H1 (cell line): ENCODE measurements at regions not wholly inside any gene's neighbourhood (a gene's known extent, or its start where the extent isn't known, plus 50 kb on each side); places are given as distances from the start of the nearest gene placed in this dataset.

ENCODE experiments used
- CTCF ChIA-PET: fragments of 300-600 bp; sonication (Branson Sonifier 250); formaldehyde crosslinking; loops from one replicate; lab custom pipeline; 2021; ENCODE audit not compliant: partially characterized antibody; lab: Charles Lee
- POLR2A ChIA-PET: fragments of 300-600 bp; sonication (Branson Sonifier 250); formaldehyde crosslinking; loops from one replicate; lab custom pipeline; 2021; ENCODE audit warnings: inconsistent platforms; ENCODE audit not compliant: partially characterized antibody; lab: Charles Lee
- DNase-seq, 2 experiments: peaks; one replicate each; pipeline versions ENCODE4 v3.0.0 to v3.0.0-alpha.2; 2010 to 2022; ENCODE audit warnings: low spot score in 2 of 2, low read depth in 1 of 2, mixed read lengths in 1 of 2
- FAIRE-seq: peaks from 2 replicates; lab custom pipeline; 2011; peaks lifted over from hg19 to GRCh38; lab: Jason Lieb, UNC
- H2AFZ ChIP-seq: 2 replicates; pipeline ENCODE4 v1.8.1; 2012; ENCODE audit warnings: low read length, inconsistent platforms
- H2AK5ac ChIP-seq: 2 replicates; pipeline ENCODE4 v1.6.1; 2013; ENCODE audit warnings: low read depth, low read length
- H2BK120ac ChIP-seq: replicated peaks from 2 replicates; pipeline ENCODE3; 2013; ENCODE audit warnings: low read depth, low read length, inconsistent platforms
- H2BK12ac ChIP-seq: 2 replicates; pipeline ENCODE4 v1.6.1; 2013; ENCODE audit warnings: low read depth, low read length
- H2BK15ac ChIP-seq: 2 replicates; pipeline ENCODE4 v1.6.1; 2013; ENCODE audit warnings: low read length
- H2BK20ac ChIP-seq: 2 replicates; pipeline ENCODE4 v1.6.1; 2013; ENCODE audit warnings: low read length
- H2BK5ac ChIP-seq: 2 replicates; pipeline ENCODE4 v1.6.1; 2013; ENCODE audit warnings: low read depth, low read length
- H3K14ac ChIP-seq: 2 replicates; pipeline ENCODE4 v1.6.1; 2013; ENCODE audit warnings: inconsistent platforms; ENCODE audit not compliant: insufficient read length
- H3K18ac ChIP-seq: 2 replicates; pipeline ENCODE4 v1.6.1; 2013; ENCODE audit warnings: low read length; ENCODE audit errors: extremely low read depth
- H3K23ac ChIP-seq: 2 replicates; pipeline ENCODE4 v1.6.1; 2013; ENCODE audit warnings: inconsistent platforms; ENCODE audit not compliant: insufficient read length
- H3K23me2 ChIP-seq: 2 replicates; pipeline ENCODE4 v1.6.1; 2013; ENCODE audit warnings: low read depth, low read length
- H3K27ac ChIP-seq: 2 replicates; pipeline ENCODE4 v1.6.1; 2011; ENCODE audit warnings: low read depth, low read length, inconsistent platforms
- H3K27me3 ChIP-seq, 4 experiments: replicated peaks in 1 of 4; 1 replicate in 1 of 4; 2 replicates in 3 of 4; pipeline versions ENCODE4 v1.6.1 to v1.8.1; 2011 to 2013; ENCODE audit warnings: low read length in 3 of 4, mild to moderate bottlenecking in 3 of 4, inconsistent platforms in 2 of 4, mixed read lengths in 2 of 4, moderate library complexity in 1 of 4; ENCODE audit not compliant: control insufficient read depth in 3 of 4, insufficient read depth in 3 of 4; ENCODE audit errors: extremely low read depth in 1 of 4
- H3K36me3 ChIP-seq, 4 experiments: 2 replicates each; pipeline versions ENCODE4 v1.6.1 to v1.8.1; 2011 to 2013; ENCODE audit warnings: mild to moderate bottlenecking in 4 of 4, low read length in 3 of 4, moderate library complexity in 2 of 4, control low read depth in 1 of 4, inconsistent platforms in 1 of 4; ENCODE audit not compliant: insufficient read depth in 4 of 4, control insufficient read depth in 2 of 4
- H3K4ac ChIP-seq: replicated peaks from 2 replicates; pipeline ENCODE3; 2013; ENCODE audit warnings: low read length, low read depth, mixed read lengths, inconsistent platforms; ENCODE audit not compliant: insufficient read length
- H3K4me1 ChIP-seq, 4 experiments: replicated peaks in 1 of 4; 1 replicate in 1 of 4; 2 replicates in 3 of 4; pipeline versions ENCODE4 v1.6.1 to v1.8.1; 2011 to 2013; ENCODE audit warnings: low read length in 3 of 4, inconsistent platforms in 2 of 4, mixed read lengths in 1 of 4; ENCODE audit not compliant: insufficient read depth in 4 of 4, control insufficient read depth in 3 of 4
- H3K4me2 ChIP-seq, 2 experiments: 2 replicates each; pipeline versions ENCODE4 v1.6.1 to v1.8.1; 2011 to 2013; ENCODE audit warnings: low read depth in 2 of 2, low read length in 2 of 2, control low read depth in 1 of 2, inconsistent platforms in 1 of 2, mild to moderate bottlenecking in 1 of 2; ENCODE audit not compliant: insufficient read depth in 1 of 2
- H3K4me3 ChIP-seq, 4 experiments: fragments of 200-600, 300-600 bp in 1 of 4; sonication (generic), shearing (Covaris generic), sonication (Bioruptor Twin) in 1 of 4; 2 replicates each; pipeline versions ENCODE4 v1.5.1 to v1.8.1; 2011 to 2016; ENCODE audit warnings: low read length in 4 of 4, low read depth in 3 of 4, control low read depth in 2 of 4, inconsistent platforms in 2 of 4, mild to moderate bottlenecking in 2 of 4, mixed read lengths in 1 of 4, moderate library complexity in 1 of 4; ENCODE audit not compliant: insufficient read depth in 2 of 4; ENCODE audit errors: extremely low read depth in 1 of 4
- H3K56ac ChIP-seq: replicated peaks from 2 replicates; pipeline ENCODE3; 2013; ENCODE audit warnings: low read depth, mild to moderate bottlenecking, mixed read lengths, low read length, inconsistent platforms; ENCODE audit not compliant: insufficient read length
- H3K79me1 ChIP-seq: 2 replicates; pipeline ENCODE4 v1.6.1; 2013; ENCODE audit warnings: low read depth, low read length, control low read depth
- H3K79me2 ChIP-seq, 2 experiments: 2 replicates each; pipeline versions ENCODE4 v1.6.1 to v1.8.1; 2012 to 2013; ENCODE audit warnings: low read length in 2 of 2, mild to moderate bottlenecking in 2 of 2, inconsistent platforms in 1 of 2; ENCODE audit not compliant: insufficient read depth in 2 of 2, control insufficient read depth in 1 of 2
- H3K9ac ChIP-seq, 4 experiments: replicated peaks in 1 of 4; 1 replicate in 1 of 4; 2 replicates in 3 of 4; pipeline versions ENCODE4 v1.6.1 to v1.8.1; 2011 to 2013; ENCODE audit warnings: low read depth in 3 of 4, low read length in 3 of 4, control low read depth in 2 of 4, mild to moderate bottlenecking in 2 of 4, moderate library complexity in 2 of 4, inconsistent platforms in 1 of 4; ENCODE audit errors: extremely low read depth in 1 of 4
- H3K9me3 ChIP-seq, 2 experiments: 2 replicates each; pipeline versions ENCODE4 v1.6.1 to v1.8.1; 2012 to 2013; ENCODE audit warnings: mild to moderate bottlenecking in 2 of 2, moderate library complexity in 2 of 2, control low read depth in 1 of 2, inconsistent platforms in 1 of 2, low read depth in 1 of 2, low read length in 1 of 2, mixed read lengths in 1 of 2; ENCODE audit not compliant: insufficient read depth in 2 of 2
- H4K20me1 ChIP-seq, 2 experiments: replicated peaks in 1 of 2; 2 replicates each; pipeline versions ENCODE3 to v1.8.1; 2011 to 2013; ENCODE audit warnings: inconsistent platforms in 2 of 2, low read length in 2 of 2, mild to moderate bottlenecking in 1 of 2; ENCODE audit not compliant: insufficient read depth in 2 of 2, control insufficient read depth in 1 of 2
- H4K5ac ChIP-seq: 2 replicates; pipeline ENCODE4 v1.6.1; 2013; ENCODE audit warnings: low read length, low read depth, mixed read lengths, inconsistent platforms; ENCODE audit not compliant: insufficient read length
- H4K8ac ChIP-seq: 2 replicates; pipeline ENCODE4 v1.8.0; 2013; ENCODE audit warnings: mild to moderate bottlenecking, moderate library complexity, low read length, inconsistent platforms; ENCODE audit not compliant: insufficient read depth; ENCODE audit errors: extremely low read depth
- H4K91ac ChIP-seq: replicated peaks from 2 replicates; pipeline ENCODE3; 2013; ENCODE audit warnings: low read length, mixed read lengths, inconsistent platforms; ENCODE audit not compliant: insufficient read length
- ASH2L ChIP-seq: fragments of 200-600, 300-600 bp; sonication (generic); IDR thresholded peaks from one replicate; pipeline ENCODE4 v1.7.1; 2017; ENCODE audit warnings: low read length
- HDAC2 ChIP-seq, 2 experiments: fragments of 300-600 bp in 1 of 2; sonication (generic) in 1 of 2; IDR thresholded peaks; 2 replicates each; pipeline ENCODE4 v1.6.1; 2011 to 2012; ENCODE audit warnings: low read depth in 2 of 2, low read length in 2 of 2, mild to moderate bottlenecking in 2 of 2, moderate library complexity in 2 of 2, borderline replicate concordance in 1 of 2, inconsistent platforms in 1 of 2
- NANOG ChIP-seq: IDR thresholded peaks from 2 replicates; pipeline ENCODE4 v1.6.1; 2011; ENCODE audit warnings: low read length, low read depth, mild to moderate bottlenecking, inconsistent platforms; ENCODE audit not compliant: insufficient read depth, poor library complexity, severe bottlenecking
- RAD21 ChIP-seq, 2 experiments: IDR thresholded peaks in 1 of 2; conservative IDR thresholded peaks in 1 of 2; 2 replicates each; pipeline ENCODE4 v1.6.1; 2011; ENCODE audit warnings: low read depth in 2 of 2, low read length in 2 of 2, improper control_type of control experiment in 1 of 2, inconsistent platforms in 1 of 2, mild to moderate bottlenecking in 1 of 2, moderate library complexity in 1 of 2
- RFX5 ChIP-seq: IDR thresholded peaks from 2 replicates; pipeline ENCODE4 v1.6.1; 2011; ENCODE audit warnings: low read depth, low read length, improper control_type of control experiment, borderline replicate concordance
- SP1 ChIP-seq: IDR thresholded peaks from 2 replicates; pipeline ENCODE4 v1.6.1; 2011; ENCODE audit warnings: low read depth, low read length
- TAF7 ChIP-seq: optimal IDR thresholded peaks from 2 replicates; pipeline ENCODE3; 2011; ENCODE audit warnings: low read depth, mild to moderate bottlenecking, inconsistent platforms, low read length, moderate library complexity, borderline replicate concordance
- WGBS, 2 experiments: shearing (Covaris generic) in 1 of 2; methylation state at CpG; one replicate each; pipeline versions ENCODE4 v1.1.6 to v1.1.7; 2013 to 2015; ENCODE audit warnings: low lambda C conversion rate in 2 of 2, mixed read lengths in 2 of 2, inconsistent platforms in 1 of 2, low coverage in 1 of 2, missing lambda C conversion rate in 1 of 2; ENCODE audit not compliant: insufficient replicate concordance in 2 of 2, insufficient coverage in 1 of 2, insufficient read length in 1 of 2; ENCODE audit errors: extremely low coverage in 1 of 2, missing lambda C conversion rate in 1 of 2; 5-methylcytosine and 5-hydroxymethylcytosine counted together
- TF ChIP-seq, protein P1 (sequence below): IDR thresholded peaks from 2 replicates; pipeline ENCODE4 v1.6.1; 2011; ENCODE audit warnings: low read depth, mild to moderate bottlenecking, low read length; ENCODE audit not compliant: insufficient read depth

DNA sequence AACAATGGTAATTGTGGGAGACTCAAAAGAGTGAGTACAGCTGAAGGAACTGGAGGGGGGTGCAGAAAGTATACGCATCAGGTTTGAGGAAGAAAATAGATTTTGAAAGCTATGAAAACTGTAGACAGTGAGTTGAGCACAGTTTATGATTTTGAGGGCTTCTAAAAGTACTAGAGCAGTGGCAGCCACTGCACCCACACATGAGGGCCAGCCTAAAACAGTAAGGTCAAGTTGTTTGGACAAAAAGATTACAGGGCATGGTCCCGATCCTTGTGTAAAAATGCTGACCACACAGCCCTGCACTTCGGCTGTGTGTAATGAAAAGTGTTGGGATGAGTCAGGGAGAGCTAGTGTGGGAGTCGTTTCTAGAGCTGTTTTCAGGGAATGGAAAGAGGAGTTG lies 2282.1 kb downstream of the TP53TG3F start:
- TF ChIP-seq, protein P1, sequence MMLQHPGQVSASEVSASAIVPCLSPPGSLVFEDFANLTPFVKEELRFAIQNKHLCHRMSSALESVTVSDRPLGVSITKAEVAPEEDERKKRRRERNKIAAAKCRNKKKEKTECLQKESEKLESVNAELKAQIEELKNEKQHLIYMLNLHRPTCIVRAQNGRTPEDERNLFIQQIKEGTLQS, result no peak
- TF ChIP-seq HDAC2 (IDR thresholded peaks at IDR 0.05; ENCODE audit: borderline replicate concordance in 1 of 2, low read depth in 2 of 2, low read length in 2 of 2) (no peak), RAD21 (IDR thresholded peaks at IDR 0.05 in 1 of 2, conservative IDR thresholded peaks at IDR 0.05 in 1 of 2; ENCODE audit: low read depth in 2 of 2, low read length in 2 of 2) (no peak), RFX5 (no peak), NANOG (no peak), TAF7 (no peak), SP1 (no peak), ASH2L (no peak)
- TF ChIP-seq, all 59 proteins: peak for 0

More for the DNA sequence above, 2282.1 kb downstream of the TP53TG3F start:
- Histone ChIP-seq H2BK120ac (no peak overlapping the region), H3K79me2 (no peaks in the 10 kb centered on the region), H2BK20ac (no peak overlapping the region), H3K4ac (no peak overlapping the region), H3K27ac (no peak overlapping the region), H3K9ac (no peak overlapping the region), H3K4me2 (no peak overlapping the region), H4K5ac (no peak overlapping the region), H3K27me3 (no peaks in the 10 kb centered on the region), H2BK15ac (no peak overlapping the region), H4K20me1 (no peaks in the 10 kb centered on the region), H3K4me3 (no peak overlapping the region), H3K36me3 (no peaks in the 10 kb centered on the region; a peak in 1 of 8 replicates), H4K8ac (no peak overlapping the region), H3K23me2 (peaks cover 2% of the 10 kb centered on the region; the same call in 1 of the 2 replicates), H3K18ac (no peak overlapping the region), H3K23ac (no peak overlapping the region), H3K9me3 (peaks cover 61 to 96% of the 10 kb centered on the region in 2 experiments), H3K79me1 (no peaks in the 10 kb centered on the region), H2AK5ac (no peak overlapping the region), H2BK12ac (no peak overlapping the region), H2BK5ac (no peak overlapping the region), H3K14ac (no peak overlapping the region), H2AFZ (no peak overlapping the region), H4K91ac (no peak overlapping the region), H3K4me1 (no peaks in the 10 kb centered on the region), H3K56ac (no peak overlapping the region)
- no peak for DNase-seq
- POLR2A ChIA-PET, result no interaction called here
- 86% methylated on average over 4 of the region's 4 CpGs; no CpG with 5 or more reads in 1 of the 2 experiments for WGBS, 2 experiments
- FAIRE-seq, result no peak
- CTCF ChIA-PET, result no interaction called here
